OCI-LY3 (cell line): ENCODE measurements at regions not wholly inside any gene's neighbourhood (a gene's known extent, or its start where the extent isn't known, plus 50 kb on each side); places are given as distances from the start of the nearest gene placed in this dataset.

ENCODE experiments used
- CTCF ChIP-seq: fragments of 200-600, 300-600 bp; sonication (generic); IDR thresholded peaks from 2 replicates; pipeline ENCODE4 v1.5.1; 2014; ENCODE audit warnings: antibody characterized with exemption, low read length, low read depth
- EZH2phosphoT487 ChIP-seq: fragments of 200-600 bp; shearing (Covaris generic); IDR thresholded peaks from 2 replicates; pipeline ENCODE4 v1.6.1; 2018; ENCODE audit warnings: antibody characterized with exemption, mixed run types, low read depth

- TF ChIP-seq CTCF: no peak
- no peak for TF ChIP-seq EZH2phosphoT487
Observed at GRCh38 chr4:144461906-144462305, 184.1 kb upstream of the HHIP start.
